GM19324 (cell line): ENCODE measurements at regions not wholly inside any gene's neighbourhood (a gene's known extent, or its start where the extent isn't known, plus 50 kb on each side); places are given as distances from the start of the nearest gene placed in this dataset.
"Not testable (repeated sequence)": the region's sequence is repeated elsewhere in the genome, so short reads cannot be mapped to it uniquely, and the experiment has no call there.

Source experiments
- ATAC-seq: cut with Tn5 transposase; IDR thresholded peaks from one replicate; pipeline ENCODE4 v1.9.1; 2021; ENCODE audit warnings: mild to moderate bottlenecking, moderate library complexity; ENCODE audit not compliant: unreplicated experiment, low FRiP score

DNA sequence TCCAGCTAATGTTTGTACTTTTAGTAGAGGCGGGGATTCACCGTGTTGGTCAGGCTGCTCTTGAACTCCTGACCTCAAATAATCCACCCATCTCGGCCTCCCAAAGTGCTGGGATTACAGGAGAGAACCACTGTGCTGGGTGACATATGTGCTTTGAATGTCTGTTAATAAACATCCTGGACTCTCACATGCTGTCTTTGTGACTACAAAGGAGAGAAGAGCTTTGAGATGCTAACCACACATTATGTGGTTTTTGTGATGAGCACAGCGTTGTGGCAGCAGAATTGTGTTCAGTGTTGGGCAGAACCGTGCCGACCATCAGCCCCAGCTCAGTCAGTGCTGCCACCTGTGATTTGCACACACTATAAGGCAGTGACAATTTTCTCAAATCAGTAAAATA, 500.1 kb upstream of the KLF6 start:
- no peak for ATAC-seq

- ATAC-seq, result no peak
Measured at GRCh38 chr10:4283846-4284610, 499.0 kb upstream of the KLF6 start.

- ATAC-seq, result no peak
Measured at GRCh38 chr10:4282496-4282895, 497.5 kb upstream of the KLF6 start.

DNA sequence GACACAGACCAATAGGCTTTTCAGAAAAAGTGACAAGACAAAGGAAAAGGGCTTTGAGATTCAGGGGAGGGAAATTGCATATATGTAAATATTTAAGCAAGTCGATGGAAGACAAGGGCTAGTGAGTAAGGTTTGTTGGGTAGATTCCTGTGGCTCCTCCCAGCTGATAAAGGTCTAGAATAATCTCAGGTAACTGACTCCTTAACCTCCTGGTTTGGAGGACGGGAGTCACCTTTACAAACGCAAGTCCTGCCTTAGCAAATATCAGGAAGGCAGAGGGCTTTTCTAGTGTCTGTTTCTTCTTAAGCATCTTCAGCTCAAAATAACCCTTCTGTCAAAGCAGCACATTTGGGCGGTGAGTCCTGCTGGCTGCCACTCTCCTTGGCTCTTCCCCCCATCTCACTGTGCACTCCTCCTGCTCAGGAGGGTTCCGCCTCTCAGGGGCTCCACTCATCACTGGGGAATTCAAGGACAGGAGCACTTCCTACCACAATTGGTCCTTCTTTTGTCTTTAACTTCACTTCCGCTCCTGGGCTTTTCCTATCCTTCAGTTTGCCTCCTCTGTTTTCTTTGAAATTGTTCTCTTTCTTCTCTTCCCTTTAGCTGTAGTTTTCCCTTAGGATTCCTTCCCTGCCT, 496.3 kb upstream of the KLF6 start:
- no peak for ATAC-seq

DNA sequence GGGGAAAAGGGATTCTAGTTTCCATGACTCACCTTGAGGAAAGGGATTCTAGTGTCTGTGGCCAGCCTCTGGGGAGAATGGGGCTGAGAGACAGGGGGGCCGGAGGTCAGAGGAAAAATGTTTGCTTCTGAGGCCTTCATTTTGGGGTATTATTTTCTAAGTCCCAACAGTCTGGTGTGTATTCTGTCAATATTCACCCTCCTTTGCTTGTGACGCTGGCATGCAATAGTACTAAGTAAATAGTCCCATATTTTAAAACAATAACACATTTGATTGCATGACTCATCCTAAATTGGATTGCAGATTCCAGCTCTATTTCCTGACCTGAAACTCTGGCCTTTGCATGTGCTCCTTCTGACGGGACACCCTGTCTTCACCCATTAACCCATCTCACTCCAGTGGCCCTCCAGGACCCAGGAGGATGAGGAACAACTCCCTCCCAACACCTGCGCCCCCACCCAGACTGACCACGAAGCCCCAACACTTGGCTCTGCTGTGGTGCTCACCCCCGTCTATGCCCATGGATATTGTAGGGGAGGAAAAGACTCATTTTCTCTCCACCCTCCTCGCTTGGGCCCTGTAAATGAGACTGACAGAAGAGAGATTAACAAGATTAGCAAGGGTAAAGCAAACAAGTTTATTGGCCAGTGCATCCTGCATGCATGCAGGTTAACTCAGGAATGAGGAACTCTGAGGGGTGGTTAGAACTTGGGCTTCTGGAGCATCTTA, 495.6 kb upstream of the KLF6 start:
- no peak for ATAC-seq

GRCh38 chr10:4279655-4280054, 494.6 kb upstream of the KLF6 start:
- ATAC-seq, result no peak

DNA sequence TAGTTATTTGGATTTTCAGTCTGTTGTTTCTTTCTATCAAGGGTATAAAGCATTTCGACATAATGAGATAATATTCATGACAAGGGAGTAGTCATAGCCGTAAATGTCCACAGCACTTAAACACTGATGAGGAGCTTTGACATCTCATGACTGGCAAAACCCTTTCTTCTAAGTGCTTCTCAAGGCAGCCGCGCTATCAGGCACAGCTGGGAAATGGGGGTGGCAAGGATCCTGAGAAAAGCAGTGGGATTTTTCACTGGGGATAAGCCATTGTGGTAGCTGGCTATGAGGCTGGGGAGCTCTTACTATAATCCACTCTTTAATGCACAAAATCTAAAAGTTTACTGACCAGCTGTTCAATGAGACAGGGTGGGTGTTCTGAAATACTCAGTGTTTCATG, 493.2 kb upstream of the KLF6 start:
- ATAC-seq, result no peak

DNA sequence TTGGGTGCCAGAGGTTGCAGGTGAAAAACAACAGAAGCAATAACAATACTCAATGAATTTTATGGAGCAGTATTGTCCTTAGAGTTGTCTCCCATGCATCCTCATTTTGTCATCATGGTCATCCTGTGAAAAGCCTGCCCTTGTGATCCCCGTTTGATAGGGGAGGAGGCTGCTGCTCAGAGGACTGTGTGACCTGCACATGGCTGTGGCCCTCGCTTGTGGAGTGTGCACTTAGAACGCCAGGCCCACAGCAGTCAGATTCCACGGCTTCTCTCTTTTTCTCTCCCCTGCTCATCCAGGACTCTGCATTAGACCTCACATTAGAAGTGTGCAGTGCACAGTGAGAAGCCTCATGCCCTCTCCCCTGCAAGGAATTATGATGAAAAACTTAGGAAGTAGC, 491.1 kb upstream of the KLF6 start:
- no peak for ATAC-seq

DNA sequence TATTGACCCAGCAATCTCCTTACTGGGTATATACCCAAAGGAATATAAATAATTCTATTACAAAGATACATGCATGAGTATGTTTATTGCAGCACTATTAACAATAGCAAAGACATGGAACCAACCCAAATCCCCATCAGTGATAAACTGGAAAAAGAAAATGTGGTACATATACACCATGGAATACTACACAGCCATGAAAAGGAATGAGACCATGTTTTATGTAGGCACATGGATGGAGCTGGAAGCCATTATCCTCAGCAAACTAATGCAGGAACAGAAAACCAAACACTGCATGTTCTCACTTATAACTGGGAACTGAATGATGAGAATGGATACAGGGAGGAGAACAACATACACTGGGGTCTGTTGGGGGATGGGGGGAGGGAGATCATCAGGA, 489.7 kb upstream of the KLF6 start:
- not testable (repeated sequence) for ATAC-seq

DNA sequence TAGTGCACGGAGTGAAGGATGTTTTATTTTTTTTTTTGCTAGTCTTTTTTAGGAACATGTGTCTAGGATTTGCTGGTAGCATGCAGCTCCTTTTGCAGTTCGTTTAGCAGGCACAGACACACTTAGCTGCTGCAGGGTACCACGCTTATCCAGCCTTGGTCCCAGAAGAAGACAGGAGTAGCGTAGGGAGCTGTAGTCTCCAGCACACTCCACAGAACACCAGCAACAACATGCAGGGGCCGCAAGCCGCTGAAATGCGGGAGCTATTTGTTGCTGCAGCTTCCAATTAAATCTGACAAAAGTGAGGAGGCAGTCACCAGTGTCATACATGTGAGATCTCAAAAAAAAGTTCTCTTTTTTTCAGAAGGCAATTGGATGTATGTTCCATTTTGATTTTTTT, 486.2 kb upstream of the KLF6 start:
- ATAC-seq, result no peak

DNA sequence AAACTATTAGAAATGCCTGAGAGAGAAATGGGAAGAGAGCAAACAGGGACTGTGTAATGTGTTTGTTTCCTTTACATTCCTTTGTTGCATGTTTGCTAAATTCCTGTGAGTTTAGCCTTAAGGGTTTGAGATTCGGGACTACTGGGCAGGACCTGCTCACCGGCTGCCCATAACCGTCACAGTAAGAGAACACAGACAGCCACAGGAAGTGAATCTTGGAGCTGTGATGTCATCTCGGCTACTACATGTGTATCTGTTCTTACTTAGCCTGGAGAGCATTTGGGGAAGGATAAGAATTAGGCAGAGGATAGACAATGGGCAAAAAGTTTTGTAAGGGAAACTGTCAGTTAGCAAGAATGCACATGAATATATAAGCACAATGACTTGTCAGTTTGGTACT, 485.1 kb upstream of the KLF6 start:
- no peak for ATAC-seq

- ATAC-seq, result not testable (repeated sequence)
Measured at GRCh38 chr10:4268490-4268889, 483.5 kb upstream of the KLF6 start.

DNA sequence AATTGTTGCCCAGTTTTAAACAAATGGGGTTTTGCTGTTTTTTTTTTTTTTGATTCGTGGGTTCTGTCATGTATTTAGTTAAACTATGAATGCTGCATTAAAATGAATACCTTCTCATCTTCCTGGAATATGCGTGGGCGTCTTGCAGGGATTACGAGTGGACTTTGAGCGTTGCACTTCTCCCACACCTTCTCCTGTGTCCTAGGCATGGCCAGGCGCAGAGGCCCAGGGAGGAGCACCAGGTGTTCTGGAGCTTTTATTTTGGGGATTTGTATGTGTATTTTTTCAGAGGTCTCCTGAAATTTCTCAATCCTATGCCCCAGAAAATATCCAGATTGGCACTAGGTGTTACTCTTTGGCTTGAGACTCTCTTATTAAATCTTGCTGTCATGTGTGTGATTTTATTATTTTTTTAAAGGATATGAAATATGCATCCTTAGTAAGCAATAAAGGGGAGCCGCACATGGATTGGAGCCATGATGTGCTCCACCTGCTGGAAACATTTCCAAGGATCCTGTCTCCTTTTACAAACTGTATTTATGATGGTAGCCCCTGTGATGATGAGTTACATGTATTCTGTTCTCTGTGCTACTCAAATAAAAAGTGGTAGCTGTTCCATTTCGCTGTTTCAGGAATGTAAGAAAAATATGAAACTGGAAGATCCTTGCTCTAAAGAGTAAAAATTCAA, 482.2 kb upstream of the KLF6 start:
- ATAC-seq, result no peak

- no peak for ATAC-seq
Measured at GRCh38 chr10:4266416-4267085, 481.5 kb upstream of the KLF6 start.

DNA sequence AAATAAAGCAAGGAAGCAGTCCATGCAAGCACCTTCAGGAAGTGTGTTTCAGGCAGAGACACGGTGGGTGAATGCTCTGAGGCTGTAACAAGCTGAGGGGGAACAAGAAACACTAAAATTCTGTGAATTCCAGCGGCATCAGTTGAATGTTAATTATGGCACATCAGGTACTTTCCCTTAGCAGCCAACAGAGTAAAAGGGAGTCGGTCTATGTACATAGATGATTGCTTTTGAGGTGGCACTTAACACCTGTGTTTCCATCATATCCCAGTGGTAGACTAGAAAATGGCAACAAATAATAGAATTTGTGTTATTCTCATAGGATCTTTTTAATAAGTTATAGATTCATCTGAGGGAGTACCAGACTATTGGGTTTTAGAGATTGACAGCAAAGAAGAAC, 481.0 kb upstream of the KLF6 start:
- no peak for ATAC-seq

- ATAC-seq, result no peak
Measured at GRCh38 chr10:4264209-4264865, 479.3 kb upstream of the KLF6 start.

- ATAC-seq, result no peak
Measured at GRCh38 chr10:4263601-4263921, 478.6 kb upstream of the KLF6 start.

- ATAC-seq, result no peak
Measured at GRCh38 chr10:4262870-4263600, 478.0 kb upstream of the KLF6 start.

DNA sequence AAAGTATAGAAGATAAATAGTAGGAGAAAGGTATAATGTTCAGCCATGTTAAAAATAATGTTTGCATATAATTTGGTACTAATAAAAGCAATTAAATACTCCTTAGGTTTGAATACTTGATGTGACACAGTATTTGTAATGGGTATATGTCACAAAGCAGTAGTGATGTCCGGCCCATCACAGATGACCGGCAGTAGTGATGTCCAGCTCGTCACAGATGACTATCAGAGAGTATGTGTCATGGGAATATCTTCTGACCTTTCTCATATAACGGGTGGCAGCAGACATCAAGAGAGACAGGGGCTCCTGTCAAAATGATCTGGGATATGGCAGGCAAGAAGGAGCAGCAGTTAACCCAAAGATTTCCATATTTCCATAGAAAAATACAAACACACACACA, 477.4 kb upstream of the KLF6 start:
- no peak for ATAC-seq
